Left colon (tissue), 2 donors: ENCODE measurements at regions not wholly inside any gene's neighbourhood (a gene's known extent, or its start where the extent isn't known, plus 50 kb on each side); places are given as distances from the start of the nearest gene placed in this dataset.

ENCODE experiments used
- ATAC-seq: fragments of 200-7000 bp; cut with Tn5 transposase; one replicate; pipeline ENCODE4 v1.9.1; 2020; ENCODE audit warnings: mild to moderate bottlenecking, moderate library complexity
- DNase-seq, 2 donors: peaks; one replicate each; pipeline ENCODE4 v3.0.0-alpha.2; 2020
- intact Hi-C, 2 donors: fragments of 100-400 bp; cut with DNase I in 1 of 2; cut with micrococcal nuclease in 1 of 2; formaldehyde crosslinking; loops; one replicate each; pipeline versions ENCODE4 v1.11.2 to v1.14.0; 2022; cut with DNase I, micrococcal nuclease
- donor health status: DM: no; HTN: no; CAD: no.
- donor health status: DM: yes; HTN: yes; CAD: no.

DNA sequence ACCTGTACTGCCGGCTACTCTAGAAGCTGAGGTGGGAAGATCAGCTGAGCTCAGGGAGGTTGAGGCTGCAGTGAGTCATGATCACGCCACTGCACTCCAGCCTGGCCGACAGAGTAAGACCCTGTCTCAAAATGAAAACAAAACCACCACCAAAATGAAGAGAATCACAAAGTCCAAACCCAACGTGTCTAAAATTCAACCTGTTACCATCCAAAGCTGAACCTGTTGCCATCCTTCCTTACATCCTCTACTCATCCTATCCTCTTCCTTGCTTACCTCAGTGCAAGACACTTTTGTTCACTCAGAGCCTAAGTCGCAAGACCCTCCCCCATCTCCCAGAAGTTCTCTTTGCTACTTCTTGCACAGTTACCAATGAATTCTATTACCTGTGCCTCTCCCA is 299.7 kb downstream of the ATP23 start:
- intact Hi-C loops, result no loop called here
- DNase-seq, result no peak
- ATAC-seq, result no peak

DNA sequence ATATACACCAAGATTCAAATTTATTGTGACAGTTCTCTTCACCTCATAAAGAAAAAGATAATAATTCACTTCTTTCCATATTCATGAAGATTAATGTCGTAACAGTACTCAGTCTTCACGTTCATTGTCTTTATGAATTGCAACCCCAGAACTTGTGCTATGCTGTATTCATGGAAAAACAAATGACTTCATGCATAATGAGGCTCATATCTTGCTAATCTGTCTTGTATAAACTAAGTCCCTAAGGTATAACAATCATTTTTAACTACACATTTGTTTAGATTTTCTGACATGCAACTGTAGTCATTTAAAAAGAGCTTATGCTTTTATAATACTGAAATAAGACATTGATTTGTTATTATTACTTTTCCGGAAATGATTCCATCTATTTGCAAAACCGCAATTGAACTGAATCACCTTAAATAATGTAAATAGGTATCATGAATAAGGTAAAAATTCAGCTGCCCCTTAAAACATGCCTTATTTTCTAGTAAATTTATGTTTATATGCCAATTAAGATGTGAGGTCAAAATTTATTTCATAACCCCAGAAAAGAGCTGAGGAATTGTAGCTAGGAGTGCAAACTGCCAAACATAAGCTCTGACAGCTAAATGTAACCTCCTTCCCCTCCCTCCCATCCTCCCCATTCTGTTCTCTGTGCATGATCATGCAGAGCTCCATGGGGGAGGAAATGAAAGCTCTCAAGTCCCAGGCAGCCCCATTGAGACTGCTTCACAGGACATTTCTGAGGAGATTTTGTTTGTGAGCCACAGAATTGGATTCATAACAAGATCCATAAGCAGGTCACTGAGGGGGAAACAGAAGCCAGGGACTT is 301.6 kb downstream of the ATP23 start:
- intact Hi-C loops, result no loop called here
- DNase-seq, result no peak
- ATAC-seq, result no peak

DNA sequence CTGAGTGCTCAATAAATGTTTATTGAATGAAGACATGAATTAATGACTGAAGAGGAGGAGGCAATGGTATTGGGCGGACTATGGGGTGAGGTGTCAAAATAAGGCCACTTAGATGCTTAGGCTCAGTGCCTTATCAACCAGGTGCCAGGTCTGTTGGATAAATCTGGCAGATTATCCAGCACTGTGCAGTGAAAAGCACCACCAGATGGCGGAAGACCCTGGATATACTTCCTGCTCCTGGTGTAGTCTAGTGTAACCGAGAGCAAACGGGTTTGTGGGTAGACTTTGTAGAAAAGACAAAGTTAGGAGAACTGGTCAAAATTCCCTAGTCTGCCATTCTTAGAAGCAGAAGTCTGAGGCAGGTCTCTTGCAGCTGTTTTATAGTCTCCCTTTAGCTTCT is 306.3 kb downstream of the ATP23 start:
- intact Hi-C loops, result no loop called here
- no peak for ATAC-seq
- DNase-seq, result no peak

DNA sequence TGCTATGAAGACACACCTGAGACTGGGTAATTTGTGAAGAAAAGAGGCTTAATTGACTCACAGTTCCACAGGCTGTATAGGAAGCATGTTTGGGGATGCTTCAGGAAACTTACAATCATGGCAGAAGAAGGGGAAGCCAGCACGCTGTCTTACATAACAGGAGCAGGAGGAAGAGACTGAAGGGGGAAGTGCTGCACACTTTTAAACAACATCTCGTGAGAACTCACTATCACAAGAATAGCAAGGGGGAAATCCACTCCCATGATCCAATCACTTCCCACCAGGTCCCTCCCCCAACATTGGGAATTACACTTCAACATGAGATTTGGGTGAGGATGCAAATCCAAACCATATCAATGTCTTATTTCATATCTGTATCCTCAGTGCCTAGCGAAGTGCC is 307.2 kb downstream of the ATP23 start:
- DNase-seq (no peak), ATAC-seq (no peak)
- intact Hi-C loops, result no loop called here

DNA sequence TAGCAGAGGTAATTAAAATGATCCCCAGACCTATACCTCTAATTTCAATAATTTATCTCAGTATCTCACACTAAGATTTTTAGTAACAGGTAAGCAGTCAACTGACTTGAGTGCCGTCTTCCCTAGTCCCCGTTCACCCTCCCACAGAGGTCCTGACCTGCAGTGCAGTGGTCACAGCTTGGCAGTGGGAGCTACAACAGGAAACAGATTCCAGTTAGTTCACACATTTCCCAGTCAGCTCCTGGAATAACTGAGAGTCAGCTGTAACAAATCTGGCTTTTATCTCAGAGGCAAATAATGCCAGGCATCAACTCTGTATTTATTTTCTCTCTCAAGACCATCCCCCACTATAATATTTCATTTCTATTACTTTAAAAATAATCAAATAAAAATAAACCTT is 308.2 kb downstream of the ATP23 start:
- ATAC-seq, result no peak
- intact Hi-C loops, result no loop called here
- DNase-seq, result no peak

DNA sequence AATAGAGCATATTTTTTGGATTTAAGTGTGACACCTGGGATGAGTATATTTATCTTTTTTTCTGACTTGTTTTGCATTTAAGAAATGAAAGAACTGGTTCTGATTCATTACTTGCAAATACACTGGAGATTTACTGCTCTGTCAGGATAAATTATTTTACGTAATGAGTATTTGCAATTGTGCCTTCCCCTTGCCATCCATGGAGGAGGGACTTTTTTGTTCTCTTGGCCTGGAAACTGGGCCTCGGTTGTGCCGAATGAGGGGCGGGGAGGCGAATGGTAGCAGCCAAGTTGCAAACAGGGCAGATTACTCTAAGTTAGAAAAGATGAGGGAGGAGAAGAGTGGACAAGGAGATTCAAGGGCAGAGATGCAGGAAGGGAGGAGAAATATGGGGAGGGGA is 308.7 kb downstream of the ATP23 start:
- ATAC-seq (no peak), DNase-seq (no peak)
- intact Hi-C loops, result no loop called here

DNA sequence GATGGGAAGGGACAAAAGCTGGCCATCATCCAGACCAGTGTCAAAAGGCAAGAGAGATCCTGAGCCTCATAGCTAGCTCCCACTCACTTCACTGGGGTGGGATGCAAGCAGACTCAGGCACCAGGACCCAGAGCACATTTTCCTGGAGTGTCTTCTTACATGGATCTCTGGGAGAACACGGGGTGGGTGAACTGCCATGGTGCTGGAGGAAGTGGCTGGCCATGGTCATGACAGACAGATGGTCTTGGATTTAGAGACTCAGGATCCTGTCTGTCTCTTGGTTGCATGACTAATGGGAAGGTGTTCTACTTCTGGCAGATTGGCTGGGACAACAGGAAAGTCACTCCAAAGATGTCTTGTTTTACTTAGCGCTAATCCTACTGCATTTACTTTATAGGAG is 311.5 kb downstream of the ATP23 start:
- ATAC-seq (no peak), DNase-seq (no peak)
- intact Hi-C loops, result no loop called here

DNA sequence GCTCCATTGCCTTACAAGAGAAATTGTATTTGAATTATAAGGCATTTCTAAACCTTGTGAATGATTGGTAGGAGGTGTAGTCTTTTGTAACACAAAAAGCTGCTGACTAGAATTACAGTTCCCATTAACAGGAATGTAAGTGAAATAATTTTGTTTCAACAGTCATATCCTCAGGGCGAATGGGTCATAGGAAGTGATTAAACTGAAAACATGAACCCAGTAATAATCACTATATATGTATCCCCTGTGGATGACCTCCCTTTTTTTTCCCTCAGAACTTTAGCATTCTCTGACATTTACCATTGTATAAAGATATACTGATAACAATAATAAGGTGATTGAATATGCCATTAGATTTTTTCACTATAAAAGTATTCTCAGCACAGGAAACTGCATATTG is 312.3 kb downstream of the ATP23 start:
- no peak for ATAC-seq
- DNase-seq, result no peak
- intact Hi-C loops, result no loop called here

DNA sequence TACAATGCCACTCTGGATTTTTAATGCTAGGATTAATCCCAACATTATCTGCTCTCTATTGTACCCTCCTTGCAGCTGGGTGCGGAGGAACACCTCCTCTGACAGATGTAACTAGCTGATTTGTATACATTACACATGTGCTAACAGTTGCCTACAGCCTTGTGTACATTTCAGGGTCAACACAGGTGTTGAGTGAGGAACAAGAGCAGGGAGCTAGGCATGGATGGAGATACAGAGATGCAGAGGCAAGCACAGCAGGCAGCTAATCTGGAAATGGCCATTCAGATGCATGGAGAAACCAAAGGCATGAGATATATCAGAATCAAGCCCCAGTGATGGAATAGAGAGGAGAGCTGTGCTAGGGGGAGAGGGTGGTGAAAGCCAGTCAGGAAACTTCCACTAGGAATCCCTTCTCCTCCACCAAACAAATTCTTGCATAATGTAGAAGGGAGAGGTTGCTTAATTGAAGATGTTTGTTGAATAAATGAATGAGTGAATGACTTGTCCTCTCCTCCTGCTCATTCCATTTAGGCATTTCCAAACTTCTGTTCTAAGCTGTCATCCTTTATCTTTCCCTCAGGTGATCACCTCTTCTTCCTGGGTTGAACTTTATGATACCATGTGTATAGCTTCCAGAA is 313.2 kb downstream of the ATP23 start:
- DNase-seq (no peak), ATAC-seq (no peak)
- intact Hi-C loops, result no loop called here

DNA sequence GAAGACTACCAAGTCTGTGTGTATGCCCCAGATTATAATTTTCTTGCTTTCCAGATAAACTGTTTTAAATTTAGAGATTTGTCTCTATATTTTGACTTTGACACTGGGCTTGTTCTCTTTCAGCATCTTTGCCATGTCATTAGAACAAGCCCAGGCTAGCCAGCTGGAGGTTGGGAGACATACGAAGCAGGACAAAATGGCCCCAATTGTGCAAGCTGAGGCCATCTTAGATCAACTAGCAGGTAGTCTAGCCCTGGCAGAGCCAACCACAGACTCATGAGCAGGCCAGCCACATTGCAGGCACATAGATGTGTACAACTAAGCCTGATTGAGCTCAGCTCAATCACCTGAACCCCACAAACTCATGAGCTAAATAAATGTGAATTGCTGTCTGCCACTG is 321.4 kb downstream of the ATP23 start:
- intact Hi-C loops, result no loop called here
- ATAC-seq (no peak), DNase-seq (no peak)

DNA sequence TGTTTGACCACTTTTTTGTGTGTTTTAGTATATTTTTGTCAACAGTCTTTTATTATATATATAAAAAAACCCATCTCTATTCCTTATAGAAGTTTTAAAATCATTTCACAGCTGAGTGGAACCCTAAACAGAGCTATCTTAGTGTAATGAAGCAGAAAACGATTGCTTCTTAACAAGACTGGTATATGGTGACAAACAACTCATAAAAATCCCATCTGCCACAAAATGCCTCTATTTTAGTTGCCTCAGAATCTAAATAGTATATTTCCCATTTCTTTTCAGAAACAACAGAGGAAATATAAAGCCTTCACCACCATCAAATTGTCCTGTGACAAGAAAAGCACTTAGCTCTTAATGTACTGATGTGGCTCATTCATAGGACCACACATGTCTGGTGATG is 322.4 kb downstream of the ATP23 start:
- DNase-seq (no peak), ATAC-seq (no peak)
- intact Hi-C loops, result no loop called here

DNA sequence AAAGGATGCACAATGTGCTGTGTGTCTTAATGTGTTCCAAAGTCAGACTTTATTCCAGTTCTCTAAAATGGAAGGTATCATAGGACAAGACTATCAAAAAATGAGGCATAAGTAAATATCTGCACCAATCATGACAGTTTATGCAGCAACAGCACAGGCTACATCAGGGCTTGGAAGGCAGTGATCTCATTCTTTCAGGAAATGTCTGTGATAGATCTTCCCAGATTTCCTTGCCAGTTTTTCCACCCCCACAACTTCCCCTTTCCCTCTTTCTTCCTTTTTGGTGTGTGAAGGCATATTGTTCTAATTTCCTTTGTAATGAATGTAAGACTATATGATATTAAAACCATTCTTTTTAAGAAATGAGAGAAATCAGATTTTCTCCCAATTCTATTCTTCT is 326.7 kb downstream of the ATP23 start:
- ATAC-seq (no peak), DNase-seq (no peak)
- intact Hi-C loops, result no loop called here

DNA sequence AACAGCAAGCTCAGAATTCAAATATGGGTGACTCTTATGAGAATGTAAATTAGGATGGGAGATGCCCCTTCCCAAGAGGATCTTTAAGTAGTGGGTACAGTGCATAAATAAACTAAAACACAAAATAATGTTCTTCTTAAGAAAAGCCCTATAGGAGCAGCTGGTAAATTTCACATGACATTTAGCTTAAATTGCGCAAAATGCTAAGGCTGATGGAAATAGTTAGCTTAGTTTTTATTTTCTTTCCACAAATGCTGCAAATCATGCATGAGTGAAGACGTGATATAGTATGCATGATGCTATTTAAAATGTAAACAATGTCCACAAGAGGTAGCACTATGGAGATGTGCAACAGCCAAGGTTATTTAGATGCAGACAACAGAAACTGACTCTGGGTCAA is 328.1 kb downstream of the ATP23 start:
- intact Hi-C loops, result no loop called here
- no peak for DNase-seq
- no peak for ATAC-seq

DNA sequence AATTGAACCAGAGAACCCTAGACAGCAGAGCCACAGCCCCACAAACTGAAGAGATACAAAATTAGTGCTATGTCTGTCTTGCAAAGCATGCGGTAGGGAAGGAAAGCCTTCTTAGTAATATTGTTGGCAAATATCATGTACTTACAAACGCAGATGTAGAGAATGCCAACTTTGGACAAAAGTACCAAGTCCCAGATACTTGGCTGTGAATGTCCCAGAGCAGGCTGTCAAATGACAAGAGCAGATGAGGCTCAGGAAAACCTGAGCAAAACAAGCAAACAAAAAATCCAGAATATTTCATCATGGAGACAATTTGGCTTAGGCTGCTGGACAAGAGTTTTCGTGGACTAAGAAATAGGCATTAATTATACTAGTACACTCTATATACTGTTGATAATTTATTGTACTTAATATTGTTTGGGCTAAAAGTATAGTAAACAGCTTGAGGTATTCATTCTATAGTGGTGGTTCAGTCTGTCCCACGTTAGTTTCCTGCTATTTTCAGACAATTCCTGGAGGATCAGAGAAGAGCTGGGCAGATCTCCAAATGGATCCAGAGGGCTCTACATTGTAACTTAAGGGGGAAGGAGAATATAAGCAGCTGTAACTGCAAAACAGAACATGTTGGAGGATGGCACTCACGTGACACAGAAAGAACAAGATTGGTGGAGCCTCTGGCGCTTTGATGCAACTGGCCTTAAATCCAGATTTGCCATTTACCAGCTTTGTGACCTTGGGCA is 329.8 kb downstream of the ATP23 start:
- intact Hi-C loops, result no loop called here
- DNase-seq, result no peak
- no peak for ATAC-seq

DNA sequence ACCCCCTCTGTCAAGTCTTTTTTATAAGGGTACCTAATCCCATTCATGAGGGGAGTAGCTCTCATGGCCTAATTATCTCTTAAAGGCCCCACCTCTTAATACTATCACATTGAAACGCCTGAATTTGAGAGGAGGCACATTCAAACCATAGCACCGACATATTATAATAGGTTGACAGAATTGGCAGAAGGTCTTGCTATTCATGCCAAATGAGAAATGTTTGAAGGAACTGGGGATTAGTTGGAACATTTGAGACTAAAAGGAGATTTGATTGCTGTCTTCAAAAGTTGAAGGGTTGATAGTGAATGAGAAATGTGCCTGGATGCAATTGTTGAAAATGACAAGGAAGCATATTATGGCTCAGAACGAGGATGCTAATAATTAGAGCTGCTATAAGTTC is 331.1 kb downstream of the ATP23 start:
- intact Hi-C loops, result no loop called here
- no peak for ATAC-seq

DNA sequence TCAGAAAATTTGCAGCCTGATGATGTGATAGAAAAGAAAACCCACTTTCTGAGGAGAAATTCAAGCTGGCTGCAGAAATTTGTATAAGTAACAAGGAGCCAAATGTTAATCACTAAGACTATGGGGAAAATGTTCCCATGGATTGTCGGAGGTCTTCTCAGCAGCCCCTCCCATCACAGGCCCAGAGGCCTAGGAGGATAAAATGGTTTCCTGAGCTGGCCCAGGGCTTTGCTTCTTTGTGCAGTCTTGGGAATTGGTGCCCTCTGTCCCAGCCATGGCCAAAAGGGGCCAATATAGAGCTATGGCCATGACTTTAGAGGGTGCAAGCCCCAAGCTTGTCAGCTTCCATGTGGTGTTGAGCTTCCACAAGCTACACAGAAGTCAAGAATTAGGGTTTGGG is 335.9 kb downstream of the ATP23 start:
- DNase-seq (no peak), ATAC-seq (no peak)
- intact Hi-C loops, result no loop called here

More for the DNA sequence above, 331.1 kb downstream of the ATP23 start:
- DNase-seq, result no peak

DNA sequence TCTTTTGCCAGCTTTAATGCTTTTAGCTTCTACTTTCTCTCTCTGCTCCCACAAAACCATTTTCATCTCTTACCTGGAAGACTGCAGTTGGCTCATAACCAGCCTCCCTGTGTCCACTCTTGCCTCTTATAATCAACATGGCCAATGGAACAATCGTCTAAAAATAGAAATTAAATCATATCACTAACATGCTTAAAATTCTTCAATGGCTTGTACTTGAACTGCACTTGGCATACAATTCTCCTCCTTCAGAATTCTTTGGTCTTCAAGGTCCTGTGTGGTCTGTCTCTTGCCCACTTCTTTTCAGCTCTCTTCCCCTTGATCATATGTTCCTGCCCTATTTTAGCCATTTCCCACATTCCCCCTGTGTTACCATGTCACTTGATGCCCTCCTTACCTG is 342.2 kb downstream of the ATP23 start:
- intact Hi-C loops, result no loop called here
- ATAC-seq (no peak), DNase-seq (no peak)

DNA sequence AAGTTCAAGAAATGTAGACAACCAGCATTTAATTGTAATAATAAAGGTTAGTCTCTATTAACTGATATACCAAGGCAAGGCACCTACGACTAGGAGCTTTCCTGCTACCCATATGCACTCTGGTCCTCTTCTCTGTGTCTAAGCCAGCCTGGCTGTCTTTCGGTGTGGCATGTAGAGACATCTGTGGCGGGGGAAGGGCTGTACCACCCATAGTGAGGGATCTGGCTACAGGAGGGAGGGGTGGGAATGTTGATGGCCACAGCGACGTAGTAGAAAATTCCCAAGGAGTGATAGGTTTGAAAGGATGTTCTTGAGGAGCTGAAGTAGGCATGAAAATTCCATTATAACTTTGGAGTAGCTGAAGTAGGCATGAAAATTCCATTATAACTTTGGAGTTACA is 344.2 kb downstream of the ATP23 start:
- intact Hi-C loops, result no loop called here
- ATAC-seq (no peak), DNase-seq (no peak)

DNA sequence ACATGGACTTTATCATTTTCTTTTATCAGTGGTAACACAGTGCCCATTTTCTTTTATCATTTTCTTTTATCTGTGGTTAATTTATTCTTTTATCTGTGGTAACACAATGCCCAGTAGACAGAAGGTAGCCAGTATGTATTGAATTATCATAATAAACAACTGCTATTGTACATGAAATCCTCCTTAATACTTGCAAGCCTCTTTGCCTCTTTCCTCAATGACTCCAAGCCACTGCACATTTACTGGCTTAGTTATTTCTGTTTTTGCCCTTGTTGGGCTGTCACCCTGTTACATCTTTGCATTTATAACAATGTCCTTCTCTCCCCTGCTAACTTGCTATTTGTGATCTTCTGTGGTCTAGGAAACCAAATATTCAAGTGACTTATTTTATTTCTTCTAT is 345.0 kb downstream of the ATP23 start:
- ATAC-seq (no peak), DNase-seq (no peak)
- intact Hi-C loops, result no loop called here

DNA sequence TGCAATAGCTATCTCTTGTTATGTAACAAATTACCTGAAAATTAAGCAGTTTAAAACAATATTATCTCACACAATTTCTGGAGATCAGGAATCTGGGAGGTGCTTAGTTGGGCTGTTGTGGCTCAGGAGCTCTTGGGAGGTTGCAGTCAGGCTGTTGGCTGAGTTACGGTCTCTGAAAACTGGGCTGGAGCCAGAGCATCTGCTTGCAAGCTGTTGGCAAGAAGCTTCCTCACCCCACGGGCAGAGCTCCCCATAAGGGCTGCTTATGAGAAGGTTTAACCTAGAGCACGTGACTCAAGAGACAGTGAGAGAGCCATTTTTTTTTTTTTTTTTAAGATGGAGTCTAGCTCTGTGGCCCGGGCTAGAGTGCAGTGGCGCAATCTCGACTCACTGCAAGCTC is 346.8 kb downstream of the ATP23 start:
- intact Hi-C loops, result no loop called here
- ATAC-seq, result no peak
- no peak for DNase-seq
